Mesenchymal stem cell (in vitro differentiated cells and primary cell): ENCODE measurements at regions not wholly inside any gene's neighbourhood (a gene's known extent, or its start where the extent isn't known, plus 50 kb on each side); places are given as distances from the start of the nearest gene placed in this dataset.

Experiments used
- DNase-seq: peaks from one replicate; pipeline ENCODE4 v3.0.0-alpha.2; 2013
- H2AFZ ChIP-seq: one replicate; pipeline ENCODE4 v1.6.1; 2013; ENCODE audit warnings: low read depth, mild to moderate bottlenecking, control low read depth, inconsistent platforms, low read length, moderate library complexity
- H2AK5ac ChIP-seq: 2 replicates; pipeline ENCODE4 v1.6.1; 2013; ENCODE audit warnings: low read length, moderate library complexity, mild to moderate bottlenecking, inconsistent platforms; ENCODE audit not compliant: severe bottlenecking
- H2BK120ac ChIP-seq: one replicate; pipeline ENCODE4 v1.6.1; 2013; ENCODE audit warnings: low read depth, mild to moderate bottlenecking, inconsistent platforms, low read length, moderate library complexity
- H2BK12ac ChIP-seq, 2 experiments: one replicate each; pipeline ENCODE4 v1.6.1; 2013; ENCODE audit warnings: inconsistent platforms in 2 of 2, low read length in 2 of 2, mild to moderate bottlenecking in 2 of 2, moderate library complexity in 2 of 2, control low read depth in 1 of 2
- H2BK15ac ChIP-seq: one replicate; pipeline ENCODE4 v1.6.1; 2013; ENCODE audit warnings: mild to moderate bottlenecking, low read depth, inconsistent platforms; ENCODE audit not compliant: poor library complexity, severe bottlenecking
- H2BK5ac ChIP-seq: 2 replicates; pipeline ENCODE4 v1.6.1; 2013; ENCODE audit warnings: low read depth, mild to moderate bottlenecking, low read length, control low read depth, inconsistent platforms; ENCODE audit not compliant: poor library complexity, severe bottlenecking
- H3K14ac ChIP-seq, 2 experiments: one replicate each; pipeline ENCODE4 v1.6.1; 2013; ENCODE audit warnings: inconsistent platforms in 2 of 2, low read length in 2 of 2, control low read depth in 1 of 2, mild to moderate bottlenecking in 1 of 2, moderate library complexity in 1 of 2
- H3K18ac ChIP-seq, 2 experiments: one replicate each; pipeline ENCODE4 v1.6.1; 2013; ENCODE audit warnings: inconsistent platforms in 2 of 2, low read length in 2 of 2, control low read depth in 1 of 2, low read depth in 1 of 2, mild to moderate bottlenecking in 1 of 2
- H3K23ac ChIP-seq, 2 experiments: one replicate each; pipeline ENCODE4 v1.6.1; 2013; ENCODE audit warnings: inconsistent platforms in 2 of 2, low read length in 2 of 2, mild to moderate bottlenecking in 2 of 2, moderate library complexity in 2 of 2, control low read depth in 1 of 2
- H3K27ac ChIP-seq: 2 replicates; pipeline ENCODE4 v1.5.1; 2013; ENCODE audit warnings: mild to moderate bottlenecking, moderate library complexity, low read length, control low read depth, inconsistent platforms; ENCODE audit not compliant: poor library complexity, severe bottlenecking
- H3K27me3 ChIP-seq, 2 experiments: 2 replicates each; pipeline versions ENCODE4 v1.6.1 to v1.7.0; 2013; ENCODE audit warnings: low read length in 2 of 2, mild to moderate bottlenecking in 2 of 2, moderate library complexity in 2 of 2, control low read depth in 1 of 2, inconsistent platforms in 1 of 2; ENCODE audit not compliant: control insufficient read depth in 1 of 2, insufficient read depth in 1 of 2
- H3K36me3 ChIP-seq, 2 experiments: 2 replicates each; pipeline versions ENCODE4 v1.6.1 to v1.7.0; 2013; ENCODE audit warnings: low read length in 2 of 2, control low read depth in 1 of 2, inconsistent platforms in 1 of 2, low read depth in 1 of 2, mild to moderate bottlenecking in 1 of 2; ENCODE audit not compliant: insufficient read depth in 2 of 2, control insufficient read depth in 1 of 2
- H3K4ac ChIP-seq, 2 experiments: one replicate each; pipeline ENCODE4 v1.6.1; 2013; ENCODE audit warnings: inconsistent platforms in 2 of 2, low read length in 2 of 2, mild to moderate bottlenecking in 2 of 2, moderate library complexity in 2 of 2, control low read depth in 1 of 2, low read depth in 1 of 2
- H3K4me1 ChIP-seq: 2 replicates; pipeline ENCODE4 v1.6.1; 2013; ENCODE audit warnings: low read depth, low read length, control low read depth; ENCODE audit not compliant: control insufficient read depth, insufficient read depth
- H3K4me2 ChIP-seq: 2 replicates; pipeline ENCODE4 v1.6.1; 2013; ENCODE audit warnings: low read length, mild to moderate bottlenecking, inconsistent platforms; ENCODE audit not compliant: poor library complexity, severe bottlenecking
- H3K4me3 ChIP-seq, 2 experiments: 2 replicates each; pipeline versions ENCODE4 v1.5.1 to v1.7.0; 2013; ENCODE audit warnings: low read length in 2 of 2, mild to moderate bottlenecking in 2 of 2, control low read depth in 1 of 2, low read depth in 1 of 2; ENCODE audit not compliant: insufficient read depth in 1 of 2
- H3K79me1 ChIP-seq: replicated peaks from 2 replicates; pipeline ENCODE4 v1.6.1; 2013; ENCODE audit warnings: mild to moderate bottlenecking, control low read depth, low read length, inconsistent platforms; ENCODE audit not compliant: poor library complexity, severe bottlenecking
- H3K9ac ChIP-seq: 2 replicates; pipeline ENCODE4 v1.7.0; 2013; ENCODE audit warnings: mild to moderate bottlenecking, low read length, moderate library complexity
- H3K9me3 ChIP-seq: 2 replicates; pipeline ENCODE4 v1.7.0; 2013; ENCODE audit warnings: mild to moderate bottlenecking, low read length; ENCODE audit not compliant: control insufficient read depth
- H4K8ac ChIP-seq: one replicate; pipeline ENCODE4 v1.6.1; 2013; ENCODE audit warnings: inconsistent platforms, mild to moderate bottlenecking, low read length, moderate library complexity
- H4K91ac ChIP-seq: one replicate; pipeline ENCODE4 v1.6.1; 2013; ENCODE audit warnings: mild to moderate bottlenecking, low read length, inconsistent platforms
- WGBS: methylation state at CpG from one replicate; pipeline ENCODE4 v1.1.7; 2013; ENCODE audit warnings: mixed read lengths; 5-methylcytosine and 5-hydroxymethylcytosine counted together

DNA sequence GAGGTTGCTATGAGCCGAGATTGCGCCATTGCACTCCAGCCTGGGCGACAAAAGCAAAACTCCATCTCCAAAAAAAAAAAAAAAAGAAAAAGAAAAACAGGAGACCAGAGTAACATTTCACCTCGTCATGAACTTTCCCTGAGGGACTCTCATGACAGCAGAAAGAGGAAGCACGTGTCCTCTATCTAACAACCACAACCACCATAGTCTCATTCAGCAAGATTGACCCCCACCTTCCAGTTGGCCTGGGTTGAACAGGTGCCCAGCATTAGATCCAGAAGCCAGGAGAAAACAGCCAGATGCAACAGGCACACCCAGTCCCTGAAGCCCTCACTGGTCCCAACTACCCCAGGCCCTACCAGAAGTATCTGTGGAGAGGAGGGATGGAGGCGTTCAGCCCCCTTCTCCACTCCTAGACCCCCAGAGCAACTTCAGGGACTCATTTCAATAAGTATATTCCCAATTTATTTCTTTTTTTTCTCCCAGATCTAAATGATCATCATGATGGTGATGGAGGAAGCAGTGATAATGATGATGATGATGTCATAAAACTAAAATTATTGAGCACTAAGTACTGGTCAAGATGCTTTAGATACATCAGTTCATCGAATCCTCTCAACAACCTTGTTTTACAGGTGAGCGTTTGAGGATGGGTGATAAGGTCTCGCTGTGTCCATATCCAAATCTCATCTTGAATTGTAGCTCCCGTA is 235.0 kb downstream of the EFCAB11 start:
- Histone ChIP-seq H2BK5ac (no peak overlapping the region), H3K4me1 (no peaks in the 10 kb centered on the region), H2BK120ac (no peak overlapping the region), H3K27me3 (peaks cover 0 to 8% of the 10 kb centered on the region in 2 experiments), H3K4ac (no peak overlapping the region), H4K8ac (no peak overlapping the region), H3K27ac (no peak overlapping the region), H2AK5ac (no peak overlapping the region), H2AFZ (no peak overlapping the region), H3K4me2 (no peak overlapping the region), H3K4me3 (no peak overlapping the region), H2BK12ac (no peak overlapping the region), H3K14ac (no peak overlapping the region), H3K18ac (no peak overlapping the region), H3K36me3 (no peaks in the 10 kb centered on the region), H3K9me3 (no peaks in the 10 kb centered on the region), H3K9ac (no peak overlapping the region), H2BK15ac (no peak overlapping the region), H4K91ac (no peak overlapping the region), H3K23ac (no peak overlapping the region), H3K79me1 (no peaks in the 10 kb centered on the region)
- no peak for DNase-seq
- WGBS = 94% methylated on average over 9 of the region's 10 CpGs

DNA sequence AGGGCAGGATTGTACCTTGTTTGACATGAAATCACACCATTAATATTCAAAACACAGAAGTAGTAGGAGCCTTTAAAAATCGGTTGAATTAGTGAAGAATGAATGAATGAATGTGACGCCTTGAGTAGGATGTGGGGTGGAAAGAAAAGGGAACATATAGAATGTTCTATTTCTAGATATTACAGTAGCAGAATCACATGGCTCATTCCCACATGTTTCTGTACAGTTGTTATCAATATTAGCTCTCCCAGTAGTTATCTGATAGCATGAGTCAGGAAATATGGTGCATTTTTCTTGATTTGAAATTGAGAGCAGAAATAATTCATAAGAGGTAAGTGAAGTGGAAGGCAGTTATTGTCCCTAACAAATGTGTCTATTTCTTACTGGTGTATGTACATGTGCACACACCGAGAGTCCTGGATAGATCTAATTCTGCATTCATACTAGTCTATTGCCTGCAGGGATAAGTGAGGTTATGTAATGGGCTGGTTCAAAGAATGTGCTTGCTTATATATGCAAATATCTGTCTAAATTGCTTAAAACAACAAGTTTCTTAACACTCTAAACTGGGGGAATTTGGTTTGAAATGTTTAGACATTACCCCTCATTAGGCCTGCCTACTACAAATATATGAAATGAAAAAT is 245.4 kb downstream of the EFCAB11 start:
- no peak overlapping the region for H2BK5ac ChIP-seq
- no peaks in the 10 kb centered on the region for H3K36me3 ChIP-seq
- no peak overlapping the region for H3K4ac ChIP-seq
- DNase-seq = no peak
- no peak overlapping the region for H4K8ac ChIP-seq
- H3K27ac ChIP-seq = no peak overlapping the region
- no peak overlapping the region for H2BK12ac ChIP-seq
- no peak overlapping the region for H3K23ac ChIP-seq
- no peaks in the 10 kb centered on the region for H3K79me1 ChIP-seq
- H3K4me3 ChIP-seq = no peak overlapping the region
- H3K9ac ChIP-seq = no peak overlapping the region
- no peak overlapping the region for H3K14ac ChIP-seq
- no peaks in the 10 kb centered on the region for H3K4me1 ChIP-seq
- no peak overlapping the region for H2AFZ ChIP-seq
- H3K18ac ChIP-seq = no peak overlapping the region
- peaks cover 3% of the 10 kb centered on the region for H3K9me3 ChIP-seq
- no peak overlapping the region for H2BK120ac ChIP-seq
- H2AK5ac ChIP-seq = no peak overlapping the region
- WGBS = 100% methylated on average over 3 of the region's 3 CpGs
- no peak overlapping the region for H3K4me2 ChIP-seq
- H3K27me3 ChIP-seq = no peaks in the 10 kb centered on the region
- no peak overlapping the region for H2BK15ac ChIP-seq
- no peak overlapping the region for H4K91ac ChIP-seq

DNA sequence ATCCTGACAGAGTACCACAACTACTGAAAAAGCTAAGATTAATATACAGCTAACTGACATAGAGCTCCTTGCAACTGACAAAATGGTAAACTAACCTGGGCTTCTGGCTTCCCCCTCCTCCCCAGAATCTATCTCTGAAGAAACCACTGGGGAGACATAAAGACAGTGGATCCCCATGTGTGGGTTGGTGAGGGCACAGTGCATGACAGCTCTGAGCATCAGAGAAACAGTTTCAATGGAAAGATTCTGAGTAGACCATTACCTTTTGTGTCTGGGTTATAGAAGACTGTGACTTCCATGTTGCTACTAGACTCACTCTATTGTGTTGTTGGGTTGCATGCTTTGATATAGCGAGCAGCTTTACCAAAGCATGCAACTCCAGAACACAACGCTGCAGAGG is 247.4 kb downstream of the EFCAB11 start:
- no peak overlapping the region for H3K27ac ChIP-seq

DNA sequence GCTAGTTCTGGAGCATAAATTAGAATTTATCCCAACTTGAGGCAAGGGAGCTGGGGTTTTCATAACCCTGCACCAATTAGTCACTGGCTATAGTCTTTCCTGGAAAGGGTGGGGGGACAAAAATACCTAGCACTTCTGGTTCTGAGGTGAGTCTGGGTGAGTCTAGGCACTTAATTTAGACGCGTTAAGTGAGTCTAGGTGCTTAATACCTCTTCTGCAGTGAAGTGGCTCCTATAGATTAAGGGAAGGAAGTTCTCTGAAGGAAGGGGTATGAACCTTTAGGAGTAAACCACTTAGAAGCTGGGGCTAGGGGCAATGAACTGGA is 251.7 kb downstream of the EFCAB11 start:
- H2BK5ac ChIP-seq = no peak overlapping the region
- no peak overlapping the region for H3K14ac ChIP-seq
- H3K4me3 ChIP-seq = no peak overlapping the region
- H3K9me3 ChIP-seq = no peaks in the 10 kb centered on the region
- 92% methylated on average over 2 of the region's 2 CpGs for WGBS
- H2AFZ ChIP-seq = no peak overlapping the region
- no peak overlapping the region for H3K27ac ChIP-seq
- H3K23ac ChIP-seq = no peak overlapping the region
- H3K9ac ChIP-seq = peak overlapping the region; percentile 92
- H3K18ac ChIP-seq = no peak overlapping the region
- no peak overlapping the region for H2BK15ac ChIP-seq
- H2AK5ac ChIP-seq = no peak overlapping the region
- no peaks in the 10 kb centered on the region for H3K79me1 ChIP-seq
- no peak overlapping the region for H2BK120ac ChIP-seq
- no peak overlapping the region for H3K4me2 ChIP-seq
- H2BK12ac ChIP-seq = no peak overlapping the region
- no peak overlapping the region for H4K8ac ChIP-seq
- peaks cover 10% of the 10 kb centered on the region for H3K4me1 ChIP-seq
- no peaks in the 10 kb centered on the region for H3K36me3 ChIP-seq
- H3K4ac ChIP-seq = no peak overlapping the region
- DNase-seq = no peak
- no peak overlapping the region for H4K91ac ChIP-seq
- no peaks in the 10 kb centered on the region for H3K27me3 ChIP-seq

More for the DNA sequence above, 247.4 kb downstream of the EFCAB11 start:
- Histone ChIP-seq H2BK15ac (no peak overlapping the region), H3K9me3 (no peaks in the 10 kb centered on the region), H3K79me1 (no peaks in the 10 kb centered on the region), H3K36me3 (no peaks in the 10 kb centered on the region), H3K4me2 (no peak overlapping the region), H3K18ac (no peak overlapping the region), H4K91ac (no peak overlapping the region), H3K4ac (no peak overlapping the region), H2BK12ac (no peak overlapping the region), H2BK5ac (no peak overlapping the region), H2AK5ac (no peak overlapping the region), H3K27me3 (no peaks in the 10 kb centered on the region), H3K23ac (no peak overlapping the region), H4K8ac (no peak overlapping the region), H3K4me1 (peaks cover 1% of the 10 kb centered on the region), H2AFZ (no peak overlapping the region), H3K9ac (no peak overlapping the region), H2BK120ac (no peak overlapping the region), H3K4me3 (no peak overlapping the region), H3K14ac (no peak overlapping the region)
- 97% methylated on average over 2 of the region's 2 CpGs for WGBS
- DNase-seq = no peak
